IMR-90 (cell line): ENCODE measurements at regions not wholly inside any gene's neighbourhood (a gene's known extent, or its start where the extent isn't known, plus 50 kb on each side); places are given as distances from the start of the nearest gene placed in this dataset.

Experiments used
- ATAC-seq: fragments of 200-7000 bp; cut with Tn5 transposase; 2 replicates; pipeline ENCODE4 v1.9.1; 2020; ENCODE audit warnings: low read depth, mild to moderate bottlenecking, moderate library complexity
- BruUV-seq: library from RNA; stranded (reverse); fragments of 400-500 nt; replicated peaks from 2 replicates; lab custom pipeline; 2021; lab: Mats Ljungman, UMichigan
- CTCF ChIA-PET: fragments of 300-600 bp; formaldehyde crosslinking; extraction: SDS; loops from one replicate; lab custom pipeline; 2021; ENCODE audit warnings: antibody characterized with exemption; lab: Yijun Ruan, JAX
- POLR2A ChIA-PET: fragments of 300-600 bp; sonication (Branson Sonifier 250); formaldehyde crosslinking; loops from one replicate; lab custom pipeline; 2022; ENCODE audit warnings: antibody characterized with exemption; ENCODE audit not compliant: unreplicated experiment; lab: Charles Lee
- DNase-seq: peaks from one replicate; pipeline ENCODE4 v3.0.0; 2013
- H2AFZ ChIP-seq: replicated peaks from 2 replicates; pipeline ENCODE3; 2013; ENCODE audit warnings: low read length, mild to moderate bottlenecking; ENCODE audit not compliant: poor library complexity
- H2AK5ac ChIP-seq: 2 replicates; pipeline ENCODE4 v1.6.1; 2013; ENCODE audit warnings: low read depth, low read length, inconsistent platforms
- H2AK9ac ChIP-seq: replicated peaks from 2 replicates; pipeline ENCODE3; 2013; ENCODE audit warnings: mild to moderate bottlenecking, low read depth, low read length, moderate library complexity; ENCODE audit not compliant: poor library complexity
- H2BK120ac ChIP-seq: 2 replicates; pipeline ENCODE4 v1.6.1; 2013; ENCODE audit warnings: low read depth, low read length, inconsistent platforms
- H2BK15ac ChIP-seq: 3 replicates; pipeline ENCODE4 v1.6.1; 2013; ENCODE audit warnings: low read depth, low read length, inconsistent platforms
- H2BK20ac ChIP-seq: 2 replicates; pipeline ENCODE4 v1.6.1; 2013; ENCODE audit warnings: low read depth, mild to moderate bottlenecking, inconsistent platforms, low read length, moderate library complexity
- H2BK5ac ChIP-seq: 2 replicates; pipeline ENCODE4 v1.6.1; 2013; ENCODE audit warnings: mild to moderate bottlenecking, low read depth, low read length, inconsistent platforms; ENCODE audit not compliant: poor library complexity, severe bottlenecking
- H3K14ac ChIP-seq: replicated peaks from 2 replicates; pipeline ENCODE4 v1.6.1; 2013; ENCODE audit warnings: low read depth, low read length, inconsistent platforms
- H3K18ac ChIP-seq: 2 replicates; pipeline ENCODE4 v1.6.1; 2013; ENCODE audit warnings: low read depth, low read length, control low read depth
- H3K23ac ChIP-seq: 2 replicates; pipeline ENCODE4 v1.6.1; 2013; ENCODE audit warnings: low read depth, low read length, inconsistent platforms
- H3K27ac ChIP-seq: 2 replicates; pipeline ENCODE4 v1.5.1; 2013; ENCODE audit warnings: mild to moderate bottlenecking, control low read depth, low read length; ENCODE audit not compliant: insufficient read depth
- H3K27me3 ChIP-seq: 2 replicates; pipeline ENCODE4 v1.6.1; 2013; ENCODE audit warnings: low read length; ENCODE audit not compliant: control insufficient read depth, insufficient read depth
- H3K36me3 ChIP-seq: 2 replicates; pipeline ENCODE4 v1.6.1; 2013; ENCODE audit warnings: low read length, mixed read lengths; ENCODE audit not compliant: control insufficient read depth, insufficient read depth
- H3K4ac ChIP-seq: 2 replicates; pipeline ENCODE4 v1.6.1; 2013; ENCODE audit warnings: low read depth, low read length, inconsistent platforms
- H3K4me1 ChIP-seq: 2 replicates; pipeline ENCODE4 v1.6.1; 2013; ENCODE audit warnings: low read length, mixed read lengths; ENCODE audit not compliant: control insufficient read depth, insufficient read depth
- H3K4me2 ChIP-seq: 2 replicates; pipeline ENCODE4 v1.6.1; 2013; ENCODE audit warnings: low read depth, mild to moderate bottlenecking, control low read depth, low read length, moderate library complexity
- H3K4me3 ChIP-seq: 2 replicates; pipeline ENCODE4 v1.5.1; 2013; ENCODE audit warnings: low read depth, mild to moderate bottlenecking, control low read depth, low read length, moderate library complexity; ENCODE audit not compliant: insufficient read depth
- H3K56ac ChIP-seq: 2 replicates; pipeline ENCODE4 v1.6.1; 2013; ENCODE audit warnings: low read length, inconsistent platforms; ENCODE audit not compliant: insufficient read depth; ENCODE audit errors: extremely low read depth
- H3K79me1 ChIP-seq, 2 experiments: 2 replicates each; pipeline ENCODE4 v1.6.1; 2013; ENCODE audit warnings: low read length in 2 of 2, inconsistent platforms in 1 of 2, low read depth in 1 of 2
- H3K9ac ChIP-seq: 2 replicates; pipeline ENCODE4 v1.6.1; 2013; ENCODE audit warnings: low read depth, low read length, control low read depth
- H3K9me1 ChIP-seq: 2 replicates; pipeline ENCODE4 v1.6.1; 2013; ENCODE audit warnings: low read length, inconsistent platforms; ENCODE audit not compliant: insufficient read depth
- H3K9me3 ChIP-seq: 2 replicates; pipeline ENCODE4 v1.6.1; 2013; ENCODE audit warnings: low read length; ENCODE audit not compliant: control insufficient read depth, insufficient read depth
- H4K20me1 ChIP-seq: 2 replicates; pipeline ENCODE4 v1.6.1; 2013; ENCODE audit warnings: low read length, inconsistent platforms; ENCODE audit not compliant: insufficient read depth
- H4K5ac ChIP-seq: 2 replicates; pipeline ENCODE4 v1.6.1; 2013; ENCODE audit warnings: mild to moderate bottlenecking, low read depth, low read length, control low read depth
- H4K8ac ChIP-seq, 2 experiments: 2 replicates each; pipeline ENCODE4 v1.6.1; 2013; ENCODE audit warnings: low read depth in 2 of 2, low read length in 2 of 2, control low read depth in 1 of 2, inconsistent platforms in 1 of 2
- H4K91ac ChIP-seq: 2 replicates; pipeline ENCODE4 v1.6.1; 2013; ENCODE audit warnings: low read depth, low read length, inconsistent platforms; ENCODE audit not compliant: insufficient read depth
- BHLHE40 ChIP-seq: fragments of 150-350 bp; IDR thresholded peaks from 2 replicates; pipeline ENCODE4 v1.6.1; 2016; ENCODE audit warnings: mild to moderate bottlenecking, low read depth, low read length
- CEBPB ChIP-seq: IDR thresholded peaks from 2 replicates; pipeline ENCODE4 v1.6.1; 2012; ENCODE audit warnings: low read depth, low read length, improper control_type of control experiment
- CHD1 ChIP-seq: IDR thresholded peaks from 2 replicates; pipeline ENCODE4 v1.6.1; 2012; ENCODE audit warnings: low read depth, low read length, improper control_type of control experiment
- FOS ChIP-seq: fragments of 150-350 bp; IDR thresholded peaks from 2 replicates; pipeline ENCODE4 v1.6.1; 2016; ENCODE audit warnings: low read depth, low read length
- MAFK ChIP-seq: IDR thresholded peaks from 2 replicates; pipeline ENCODE4 v1.6.1; 2012; ENCODE audit warnings: low read depth, low read length, improper control_type of control experiment
- MAZ ChIP-seq: IDR thresholded peaks from 2 replicates; pipeline ENCODE4 v1.6.1; 2012; ENCODE audit warnings: low read depth, mild to moderate bottlenecking, low read length, improper control_type of control experiment, moderate library complexity, borderline replicate concordance
- MXI1 ChIP-seq: IDR thresholded peaks from 2 replicates; pipeline ENCODE4 v1.6.1; 2012; ENCODE audit warnings: low read depth, mild to moderate bottlenecking, low read length, moderate library complexity, borderline replicate concordance
- NFE2L2 ChIP-seq: fragments of 150-350 bp; IDR thresholded peaks from 2 replicates; pipeline ENCODE4 v1.6.1; 2016; ENCODE audit warnings: low read depth, mild to moderate bottlenecking, low read length
- POLR2A ChIP-seq: IDR thresholded peaks from 2 replicates; pipeline ENCODE4 v1.6.1; 2012; ENCODE audit warnings: mild to moderate bottlenecking, low read depth, low read length
- RAD21 ChIP-seq: IDR thresholded peaks from 2 replicates; pipeline ENCODE4 v1.6.1; 2012; ENCODE audit warnings: low read length, improper control_type of control experiment
- RCOR1 ChIP-seq: IDR thresholded peaks from 2 replicates; pipeline ENCODE4 v1.6.1; 2012; ENCODE audit warnings: mild to moderate bottlenecking, low read length, improper control_type of control experiment; ENCODE audit not compliant: insufficient replicate concordance
- RFX5 ChIP-seq: IDR thresholded peaks from 2 replicates; pipeline ENCODE4 v1.8.0; 2012; ENCODE audit warnings: low read depth, mild to moderate bottlenecking, low read length, moderate library complexity
- SMC3 ChIP-seq: fragments of 150-350 bp; IDR thresholded peaks from 2 replicates; pipeline ENCODE4 v1.6.1; 2016; ENCODE audit warnings: low read depth, mild to moderate bottlenecking, antibody characterized with exemption, low read length, moderate library complexity
- WGBS, 2 experiments: methylation state at CpG; one replicate each; pipeline versions ENCODE4 v1.1.5 to v1.1.7; 2013; ENCODE audit warnings: missing lambda C conversion rate in 2 of 2; ENCODE audit not compliant: insufficient read length in 1 of 2; ENCODE audit errors: extremely low coverage in 2 of 2; 5-methylcytosine and 5-hydroxymethylcytosine counted together
- dilution Hi-C: fragments of 300-500 bp; cut with HindIII; formaldehyde crosslinking; loops from one replicate; pipeline ENCODE4 v1.14.3; 2018; ENCODE audit warnings: low sequenced_read_pairs; ENCODE audit not compliant: unreplicated experiment
- in situ Hi-C: fragments of 300-500 bp; cut with MboI; formaldehyde crosslinking; loops from 3 replicates; pipeline ENCODE4 v1.14.3; 2019; ENCODE audit warnings: low sequenced_read_pairs, inconsistent platforms, mixed read lengths
- intact Hi-C: fragments of 100-400 bp; cut with micrococcal nuclease; formaldehyde crosslinking; loops from 2 replicates; pipeline ENCODE4 v1.10.0; 2022
- TF ChIP-seq, protein P1 (sequence below): fragments of 150-350 bp; IDR thresholded peaks from 2 replicates; pipeline ENCODE4 v1.6.1; 2017; ENCODE audit warnings: mild to moderate bottlenecking, antibody characterized with exemption, low read length, low read depth
- TF ChIP-seq, protein P2 (sequence below): fragments of 150-350 bp; IDR thresholded peaks from 2 replicates; pipeline ENCODE4 v1.6.1; 2016; ENCODE audit warnings: low read depth, mild to moderate bottlenecking, low read length, moderate library complexity, borderline replicate concordance
- TF ChIP-seq, protein P3 (sequence below): conservative IDR thresholded peaks from 2 replicates; pipeline ENCODE4 v1.5.1; 2012; ENCODE audit warnings: mild to moderate bottlenecking, low read depth, low read length, improper control_type of control experiment

DNA sequence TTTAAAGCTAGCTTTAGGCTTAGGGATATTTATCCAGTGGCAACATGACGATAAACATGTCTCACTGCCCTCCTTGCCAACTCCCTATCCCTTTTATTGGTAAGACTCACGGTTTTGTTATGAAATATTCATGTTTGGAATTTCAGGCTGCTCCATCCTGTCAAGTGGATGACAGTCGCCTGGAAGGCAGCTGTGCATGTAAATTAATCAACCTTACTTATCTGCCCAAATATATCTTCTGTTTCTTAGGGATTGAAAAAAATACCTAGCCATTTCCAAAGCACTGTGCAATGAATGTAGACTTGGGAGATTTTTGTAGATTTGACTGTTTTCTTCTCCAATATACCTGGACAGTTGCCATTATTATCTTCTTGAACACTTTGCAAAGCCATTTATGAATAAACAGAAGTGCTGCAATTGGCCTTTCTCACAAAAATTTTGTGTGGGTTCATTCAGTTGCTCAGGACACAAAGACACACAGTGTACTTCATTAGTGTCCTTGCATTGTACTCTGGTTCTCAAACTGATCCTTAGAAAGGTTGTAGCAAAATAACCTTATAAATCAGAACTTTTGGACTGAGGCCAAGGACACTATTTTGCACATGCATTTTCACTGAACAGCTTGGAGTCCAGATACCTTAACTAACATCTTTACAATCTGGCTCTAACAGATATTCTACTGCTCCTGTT is 889.4 kb upstream of the SEMA6A start:
- POLR2A ChIA-PET: no interaction called here
- Histone ChIP-seq H3K14ac (no peak overlapping the region), H3K23ac (no peak overlapping the region), H3K27ac (no peak overlapping the region), H3K56ac (no peak overlapping the region), H3K79me1 (no peaks in the 10 kb centered on the region), H4K8ac (no peak overlapping the region), H3K9ac (no peak overlapping the region), H4K91ac (no peak overlapping the region), H3K4me3 (no peak overlapping the region), H3K9me1 (no peaks in the 10 kb centered on the region), H4K5ac (no peak overlapping the region), H3K36me3 (no peaks in the 10 kb centered on the region), H2BK15ac (no peak overlapping the region), H2AFZ (no peak overlapping the region), H3K4me2 (no peak overlapping the region), H2BK5ac (no peak overlapping the region), H2BK20ac (no peak overlapping the region), H2AK5ac (no peak overlapping the region), H3K27me3 (no peaks in the 10 kb centered on the region), H3K4me1 (no peaks in the 10 kb centered on the region), H3K9me3 (no peaks in the 10 kb centered on the region), H2BK120ac (no peak overlapping the region), H2AK9ac (no peak overlapping the region), H4K20me1 (no peaks in the 10 kb centered on the region), H3K18ac (no peak overlapping the region), H3K4ac (no peak overlapping the region)
- DNase-seq (no peak), ATAC-seq (no peak)
- intact Hi-C loops (no loop called here), dilution Hi-C loops (no loop called here), in situ Hi-C loops (loop anchor here (25.0 kb wide), 1 partner anchor 1323 kb away; no protein-coding TSS in a partner anchor)
- CTCF ChIA-PET: no interaction called here
- BruUV-seq: no TSS peak
- TF ChIP-seq, protein P1, sequence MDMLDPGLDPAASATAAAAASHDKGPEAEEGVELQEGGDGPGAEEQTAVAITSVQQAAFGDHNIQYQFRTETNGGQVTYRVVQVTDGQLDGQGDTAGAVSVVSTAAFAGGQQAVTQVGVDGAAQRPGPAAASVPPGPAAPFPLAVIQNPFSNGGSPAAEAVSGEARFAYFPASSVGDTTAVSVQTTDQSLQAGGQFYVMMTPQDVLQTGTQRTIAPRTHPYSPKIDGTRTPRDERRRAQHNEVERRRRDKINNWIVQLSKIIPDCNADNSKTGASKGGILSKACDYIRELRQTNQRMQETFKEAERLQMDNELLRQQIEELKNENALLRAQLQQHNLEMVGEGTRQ: no peak
- TF ChIP-seq CEBPB (no peak), POLR2A (no peak), SMC3 (no peak), RCOR1 (no peak), CHD1 (no peak), MXI1 (no peak), RAD21 (no peak), NFE2L2 (no peak), MAZ (no peak), RFX5 (no peak), BHLHE40 (no peak), MAFK (no peak), FOS (no peak)
- TF ChIP-seq, protein P2, sequence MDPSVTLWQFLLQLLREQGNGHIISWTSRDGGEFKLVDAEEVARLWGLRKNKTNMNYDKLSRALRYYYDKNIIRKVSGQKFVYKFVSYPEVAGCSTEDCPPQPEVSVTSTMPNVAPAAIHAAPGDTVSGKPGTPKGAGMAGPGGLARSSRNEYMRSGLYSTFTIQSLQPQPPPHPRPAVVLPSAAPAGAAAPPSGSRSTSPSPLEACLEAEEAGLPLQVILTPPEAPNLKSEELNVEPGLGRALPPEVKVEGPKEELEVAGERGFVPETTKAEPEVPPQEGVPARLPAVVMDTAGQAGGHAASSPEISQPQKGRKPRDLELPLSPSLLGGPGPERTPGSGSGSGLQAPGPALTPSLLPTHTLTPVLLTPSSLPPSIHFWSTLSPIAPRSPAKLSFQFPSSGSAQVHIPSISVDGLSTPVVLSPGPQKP: no peak
- TF ChIP-seq, protein P3, sequence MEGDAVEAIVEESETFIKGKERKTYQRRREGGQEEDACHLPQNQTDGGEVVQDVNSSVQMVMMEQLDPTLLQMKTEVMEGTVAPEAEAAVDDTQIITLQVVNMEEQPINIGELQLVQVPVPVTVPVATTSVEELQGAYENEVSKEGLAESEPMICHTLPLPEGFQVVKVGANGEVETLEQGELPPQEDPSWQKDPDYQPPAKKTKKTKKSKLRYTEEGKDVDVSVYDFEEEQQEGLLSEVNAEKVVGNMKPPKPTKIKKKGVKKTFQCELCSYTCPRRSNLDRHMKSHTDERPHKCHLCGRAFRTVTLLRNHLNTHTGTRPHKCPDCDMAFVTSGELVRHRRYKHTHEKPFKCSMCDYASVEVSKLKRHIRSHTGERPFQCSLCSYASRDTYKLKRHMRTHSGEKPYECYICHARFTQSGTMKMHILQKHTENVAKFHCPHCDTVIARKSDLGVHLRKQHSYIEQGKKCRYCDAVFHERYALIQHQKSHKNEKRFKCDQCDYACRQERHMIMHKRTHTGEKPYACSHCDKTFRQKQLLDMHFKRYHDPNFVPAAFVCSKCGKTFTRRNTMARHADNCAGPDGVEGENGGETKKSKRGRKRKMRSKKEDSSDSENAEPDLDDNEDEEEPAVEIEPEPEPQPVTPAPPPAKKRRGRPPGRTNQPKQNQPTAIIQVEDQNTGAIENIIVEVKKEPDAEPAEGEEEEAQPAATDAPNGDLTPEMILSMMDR: no peak
- WGBS, 2 experiments: no CpG with 5 or more reads among the region's 3 CpGs
